ENCODE measurements at regions not wholly inside any gene's neighbourhood (a gene's known extent, or its start where the extent isn't known, plus 50 kb on each side); places are given as distances from the start of the nearest gene placed in this dataset.

GRCh38 chr3:107931326-107931725, 159.5 kb downstream of the CD47 start:
- ATAC-seq (no peak), DNase-seq (ENCODE audit: low read depth, low spot score) (no peak)
- in situ Hi-C loops (cut with HindIII; ENCODE audit: low pct_unique_long_range_greater_than_20kb, low sequenced_read_pairs) (no loop called here), intact Hi-C loops (cut with micrococcal nuclease; ENCODE audit: unreplicated experiment) (no loop called here)
- Histone ChIP-seq H3K36me3 (ENCODE audit: control insufficient read depth, insufficient read depth, low read length) (no peaks in the 10 kb centered on the region), H3K4me3 (ENCODE audit: low read depth in 2 of 2, low read length in 2 of 2) (no peak overlapping the region), H3K27me3 (ENCODE audit: control insufficient read depth, insufficient read depth, low read length) (peaks cover 18% of the 10 kb centered on the region), H3K27ac (ENCODE audit: low read length) (no peak overlapping the region), H3K9me3 (ENCODE audit: control insufficient read depth, insufficient read depth, low read depth, low read length) (peaks cover 8% of the 10 kb centered on the region), H3K4me1 (ENCODE audit: control insufficient read depth, insufficient read depth, low read length) (0 out of 2 replicates have a peak, but pooled peaks cover 2% of the 10 kb centered on the region)
- ChIA-PET POLR2A (no interaction called here), CTCF (no interaction called here)
- TF ChIP-seq POLR2AphosphoS5 (IDR thresholded peaks at IDR 0.05; ENCODE audit: low read depth, low read length): no peak
- TF ChIP-seq REST (IDR thresholded peaks at IDR 0.05; ENCODE audit: insufficient read depth in 1 of 2, low read depth in 2 of 2, low read length in 1 of 2): no peak
- no peak for TF ChIP-seq CTCF (IDR thresholded peaks at IDR 0.05)
- TF ChIP-seq SIN3A (IDR thresholded peaks at IDR 0.05; ENCODE audit: borderline replicate concordance, insufficient read depth, low read depth, low read length): no peak
- no peak for TF ChIP-seq TCF7L2 (IDR thresholded peaks at IDR 0.05; ENCODE audit: low read depth, low read length)
- no TSS peak for BruUV-seq (replicated peaks)

GRCh38 chr3:107929088-107929487, 161.7 kb downstream of the CD47 start:
- no peak for ATAC-seq
- ChIA-PET POLR2A (no interaction called here), CTCF (no interaction called here)
- no peak for TF ChIP-seq CTCF (IDR thresholded peaks at IDR 0.05)
- no peak for TF ChIP-seq TCF7L2 (IDR thresholded peaks at IDR 0.05; ENCODE audit: low read depth, low read length)
- TF ChIP-seq SIN3A (IDR thresholded peaks at IDR 0.05; ENCODE audit: borderline replicate concordance, insufficient read depth, low read depth, low read length): no peak
- TF ChIP-seq REST (IDR thresholded peaks at IDR 0.05; ENCODE audit: insufficient read depth in 1 of 2, low read depth in 2 of 2, low read length in 1 of 2): no peak
- no peak for TF ChIP-seq POLR2AphosphoS5 (IDR thresholded peaks at IDR 0.05; ENCODE audit: low read depth, low read length)
- intact Hi-C loops (cut with micrococcal nuclease; ENCODE audit: unreplicated experiment): loop anchor here (5.0 to 10.0 kb wide), 5 partner anchors 156 to 694 kb away; no protein-coding TSS in a partner anchor
- Histone ChIP-seq H3K27ac (ENCODE audit: low read length) (no peak overlapping the region), H3K4me1 (ENCODE audit: control insufficient read depth, insufficient read depth, low read length) (0 out of 2 replicates have a peak, but pooled peaks cover 2% of the 10 kb centered on the region), H3K4me3 (ENCODE audit: low read depth in 2 of 2, low read length in 2 of 2) (no peak overlapping the region), H3K27me3 (ENCODE audit: control insufficient read depth, insufficient read depth, low read length) (peaks cover 18% of the 10 kb centered on the region), H3K9me3 (ENCODE audit: control insufficient read depth, insufficient read depth, low read depth, low read length) (peaks cover 8% of the 10 kb centered on the region), H3K36me3 (ENCODE audit: control insufficient read depth, insufficient read depth, low read length) (no peaks in the 10 kb centered on the region)
- in situ Hi-C loops (cut with HindIII; ENCODE audit: low pct_unique_long_range_greater_than_20kb, low sequenced_read_pairs): no loop called here
- no TSS peak for BruUV-seq (replicated peaks)
- no peak for DNase-seq (ENCODE audit: low read depth, low spot score)

Measured in Panc1 (cell line).